ENCODE measurements at regions not wholly inside any gene's neighbourhood (a gene's known extent, or its start where the extent isn't known, plus 50 kb on each side); places are given as distances from the start of the nearest gene placed in this dataset.

DNA sequence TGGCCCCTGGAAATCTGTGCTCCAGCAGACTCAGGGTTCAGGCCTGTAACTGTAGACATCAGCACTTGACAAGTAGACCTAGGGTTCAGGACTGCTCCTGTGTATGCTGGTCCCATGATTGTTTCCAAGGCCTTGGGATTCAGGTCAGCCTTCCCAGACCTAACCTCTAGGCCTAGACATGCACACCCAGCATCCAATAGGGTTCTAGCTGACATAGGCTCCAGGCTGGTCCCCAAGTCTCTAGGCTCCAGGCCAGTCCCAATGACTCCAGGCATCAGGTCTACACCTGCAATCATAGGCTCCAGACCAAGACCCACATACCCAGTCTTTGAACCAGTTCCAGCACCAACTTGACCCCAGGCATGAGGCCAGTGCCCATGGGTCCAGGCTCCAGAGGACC, 166.2 kb upstream of the GRIA4 start:
- H3K9ac ChIP-seq (ENCODE audit: low read depth in 2 of 2, low read length in 2 of 2) = no peak overlapping the region
- H3K27me3 ChIP-seq = no peaks in the 10 kb centered on the region
- H3K4me3 ChIP-seq = no peak overlapping the region
- DNase-seq = no peak
- TF ChIP-seq, protein P1, sequence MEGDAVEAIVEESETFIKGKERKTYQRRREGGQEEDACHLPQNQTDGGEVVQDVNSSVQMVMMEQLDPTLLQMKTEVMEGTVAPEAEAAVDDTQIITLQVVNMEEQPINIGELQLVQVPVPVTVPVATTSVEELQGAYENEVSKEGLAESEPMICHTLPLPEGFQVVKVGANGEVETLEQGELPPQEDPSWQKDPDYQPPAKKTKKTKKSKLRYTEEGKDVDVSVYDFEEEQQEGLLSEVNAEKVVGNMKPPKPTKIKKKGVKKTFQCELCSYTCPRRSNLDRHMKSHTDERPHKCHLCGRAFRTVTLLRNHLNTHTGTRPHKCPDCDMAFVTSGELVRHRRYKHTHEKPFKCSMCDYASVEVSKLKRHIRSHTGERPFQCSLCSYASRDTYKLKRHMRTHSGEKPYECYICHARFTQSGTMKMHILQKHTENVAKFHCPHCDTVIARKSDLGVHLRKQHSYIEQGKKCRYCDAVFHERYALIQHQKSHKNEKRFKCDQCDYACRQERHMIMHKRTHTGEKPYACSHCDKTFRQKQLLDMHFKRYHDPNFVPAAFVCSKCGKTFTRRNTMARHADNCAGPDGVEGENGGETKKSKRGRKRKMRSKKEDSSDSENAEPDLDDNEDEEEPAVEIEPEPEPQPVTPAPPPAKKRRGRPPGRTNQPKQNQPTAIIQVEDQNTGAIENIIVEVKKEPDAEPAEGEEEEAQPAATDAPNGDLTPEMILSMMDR (IDR thresholded peaks at IDR 0.05) = no peak
- H3K4me1 ChIP-seq = no peaks in the 10 kb centered on the region
- intact Hi-C loops (cut with DNase I) = no loop called here
- H3K36me3 ChIP-seq = no peaks in the 10 kb centered on the region
- H3K27ac ChIP-seq = no peak overlapping the region
- H3K9me3 ChIP-seq = no peaks in the 10 kb centered on the region

DNA sequence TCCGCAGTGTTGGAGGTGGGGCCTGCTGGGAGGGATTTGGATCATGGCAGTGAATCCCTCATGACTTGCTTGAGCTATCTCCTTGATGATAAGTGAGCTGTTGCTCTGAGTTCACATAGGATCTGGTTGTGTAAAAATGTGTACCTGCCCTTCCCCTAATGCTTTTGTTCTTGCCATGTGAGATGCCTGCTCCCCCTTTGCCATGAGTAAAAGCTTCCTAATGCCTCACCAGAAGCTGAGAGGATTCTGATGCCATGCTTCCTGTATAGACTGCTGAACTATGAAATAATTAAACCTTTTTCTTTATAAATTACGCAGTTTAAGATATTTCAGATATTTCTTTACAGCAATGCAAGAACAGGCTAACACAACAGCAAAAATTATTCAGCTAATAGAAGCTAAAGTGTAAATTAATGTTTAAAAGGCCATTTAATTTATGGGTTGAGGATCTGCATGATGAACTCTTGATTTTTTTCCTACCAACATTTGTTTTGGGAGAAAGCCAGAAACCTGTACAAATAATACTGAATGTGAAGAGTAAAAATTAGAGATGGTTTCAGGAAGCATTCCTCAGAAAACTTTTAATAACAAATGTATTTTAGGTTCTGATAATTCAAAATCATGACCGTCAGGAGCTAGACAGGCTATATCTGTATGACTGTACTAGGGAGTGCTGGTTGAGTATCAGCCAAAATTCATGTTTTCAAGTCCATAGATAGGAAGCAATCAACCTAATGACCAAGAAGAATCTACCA, 177.5 kb upstream of the GRIA4 start:
- no peak for DNase-seq
- intact Hi-C loops (cut with DNase I) = no loop called here

DNA sequence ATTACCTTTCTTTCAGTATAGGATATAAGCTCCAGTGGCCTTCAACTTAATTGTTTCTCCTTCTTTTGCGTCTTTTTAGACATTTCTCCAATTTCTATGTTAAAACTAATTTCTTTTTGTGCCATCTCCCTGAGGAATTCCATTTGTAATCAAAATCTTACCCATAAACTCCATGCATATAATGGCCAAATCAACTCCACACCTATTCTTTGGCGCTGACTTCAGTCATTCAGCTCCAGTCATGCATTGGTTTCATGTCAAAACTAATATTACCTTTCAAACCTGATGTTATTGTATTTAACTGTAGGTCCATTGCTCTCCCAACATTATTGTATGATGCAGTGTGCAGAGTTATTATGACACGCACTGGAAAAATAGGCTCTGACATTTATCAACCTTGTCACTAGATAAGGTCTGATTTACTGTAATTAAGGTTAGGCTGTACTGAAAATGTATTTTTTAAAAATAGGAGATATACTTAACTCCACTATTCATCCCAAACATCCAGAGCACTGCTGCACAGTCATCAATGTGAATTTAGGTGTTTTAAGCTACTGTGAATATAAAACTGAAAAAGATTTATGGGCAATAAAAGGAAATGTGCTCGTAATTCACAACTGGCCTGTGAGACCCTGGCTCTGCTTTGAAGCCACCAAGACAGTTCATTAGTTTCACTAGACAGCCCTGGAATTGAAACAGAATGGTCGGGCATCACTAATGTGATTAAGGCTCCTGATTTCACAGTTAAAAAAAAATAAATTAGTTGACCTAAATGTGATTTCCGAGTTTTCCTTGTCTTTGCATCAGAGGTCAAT, 180.6 kb upstream of the GRIA4 start:
- Histone ChIP-seq H3K4me3 (no peak overlapping the region), H3K9me3 (no peaks in the 10 kb centered on the region), H3K27me3 (no peaks in the 10 kb centered on the region), H3K36me3 (no peaks in the 10 kb centered on the region), H3K9ac (ENCODE audit: low read depth in 2 of 2, low read length in 2 of 2) (no peak overlapping the region), H3K4me1 (no peaks in the 10 kb centered on the region), H3K27ac (no peak overlapping the region)
- TF ChIP-seq, protein P1 (IDR thresholded peaks at IDR 0.05) = no peak
- DNase-seq = no peak
- intact Hi-C loops (cut with DNase I) = no loop called here

More for the DNA sequence above, 177.5 kb upstream of the GRIA4 start:
- Histone ChIP-seq H3K4me1 (no peaks in the 10 kb centered on the region), H3K9me3 (no peaks in the 10 kb centered on the region), H3K27ac (no peak overlapping the region), H3K9ac (ENCODE audit: low read depth in 2 of 2, low read length in 2 of 2) (no peak overlapping the region), H3K36me3 (no peaks in the 10 kb centered on the region), H3K4me3 (no peak overlapping the region), H3K27me3 (no peaks in the 10 kb centered on the region)
- TF ChIP-seq, protein P1 (IDR thresholded peaks at IDR 0.05) = no peak

- DNase-seq = no peak
- H3K27ac ChIP-seq = no peak overlapping the region
Observed at GRCh38 chr11:105407101-105407500, 202.8 kb upstream of the GRIA4 start.

DNA sequence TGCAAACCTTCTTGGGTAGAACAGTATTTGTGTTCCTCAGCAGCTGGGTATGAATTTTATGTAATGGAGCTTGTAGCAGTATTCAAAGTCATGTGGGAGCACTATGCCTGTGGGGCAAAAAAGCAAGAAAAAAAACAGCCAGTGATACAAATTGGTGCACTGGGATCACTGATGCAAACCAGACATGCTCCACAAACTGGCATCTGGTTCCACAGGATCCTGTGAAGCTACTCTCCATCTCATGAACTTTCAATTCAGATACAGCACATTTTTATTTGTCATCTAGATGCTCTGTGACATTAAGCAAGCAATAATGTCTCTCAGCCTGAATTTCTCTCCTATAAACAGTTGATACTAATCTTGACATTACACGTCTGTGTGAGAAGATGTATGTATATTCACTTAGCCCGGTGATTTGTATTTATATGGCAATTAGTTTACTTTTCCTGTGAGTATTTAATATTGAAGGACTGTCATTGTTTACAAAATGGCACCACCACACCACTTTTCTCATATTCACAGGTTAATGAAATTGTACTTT, 208.5 kb upstream of the GRIA4 start:
- intact Hi-C loops (cut with DNase I) = no loop called here
- Histone ChIP-seq H3K9ac (ENCODE audit: low read depth in 2 of 2, low read length in 2 of 2) (no peak overlapping the region), H3K4me1 (no peaks in the 10 kb centered on the region), H3K4me3 (no peak overlapping the region), H3K27me3 (no peaks in the 10 kb centered on the region), H3K9me3 (no peaks in the 10 kb centered on the region), H3K36me3 (no peaks in the 10 kb centered on the region), H3K27ac (no peak overlapping the region)
- TF ChIP-seq, protein P1 (IDR thresholded peaks at IDR 0.05) = no peak
- no peak for DNase-seq

More at GRCh38 chr11:105407101-105407500, 202.8 kb upstream of the GRIA4 start:
- H3K4me3 ChIP-seq = no peak overlapping the region
- no peaks in the 10 kb centered on the region for H3K9me3 ChIP-seq
- no peaks in the 10 kb centered on the region for H3K27me3 ChIP-seq
- TF ChIP-seq, protein P1 (IDR thresholded peaks at IDR 0.05) = no peak
- intact Hi-C loops (cut with DNase I) = no loop called here
- no peaks in the 10 kb centered on the region for H3K36me3 ChIP-seq
- H3K4me1 ChIP-seq = no peaks in the 10 kb centered on the region
- no peak overlapping the region for H3K9ac ChIP-seq (ENCODE audit: low read depth in 2 of 2, low read length in 2 of 2)
